ENCODE measurements at regions not wholly inside any gene's neighbourhood (a gene's known extent, or its start where the extent isn't known, plus 50 kb on each side); places are given as distances from the start of the nearest gene placed in this dataset.

- Histone ChIP-seq H3K4me2 (peak overlapping the region; percentile 84), H3K4me3 (IDR thresholded peaks at IDR 0.05; ENCODE audit: insufficient read depth, low read depth, low read length) (no peak overlapping the region), H3K79me2 (ENCODE audit: insufficient read depth, low read depth) (peaks cover 93% of the 10 kb centered on the region)
Measured at GRCh38 chr6:56765494-56765893, 122.8 kb upstream of the DST start.

DNA sequence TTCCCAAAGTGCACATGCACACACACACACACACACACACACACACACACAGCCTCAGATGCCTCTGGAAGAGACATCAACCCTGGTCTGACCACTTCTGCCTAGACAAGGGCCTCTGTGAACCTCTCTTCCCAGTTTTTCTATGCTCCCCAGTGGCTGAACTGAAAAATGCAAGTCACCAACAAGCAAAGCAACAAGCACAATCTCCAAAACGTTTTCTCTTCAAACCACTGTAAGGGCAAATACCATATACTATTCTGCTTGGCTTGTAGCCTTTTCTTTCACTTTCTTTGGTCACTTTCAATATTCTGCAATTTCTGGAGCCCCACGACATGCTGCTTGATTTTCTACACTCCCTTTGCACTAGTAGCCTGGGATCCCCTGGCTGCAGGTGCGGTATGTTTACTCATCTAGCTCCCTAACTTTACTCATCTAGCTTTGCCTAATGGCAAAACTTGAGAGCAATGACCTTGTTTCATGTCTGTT is 121.4 kb upstream of the DST start:
- Histone ChIP-seq H3K4me1 (ENCODE audit: low read depth, poor library complexity, severe bottlenecking) (peaks cover 100% of the 10 kb centered on the region), H3K36me3 (ENCODE audit: insufficient read depth) (no peaks in the 10 kb centered on the region), H3K4me3 (IDR thresholded peaks at IDR 0.05; ENCODE audit: insufficient read depth, low read depth, low read length) (no peak overlapping the region), H4K20me1 (ENCODE audit: insufficient read depth) (no peaks in the 10 kb centered on the region), H2AFZ (ENCODE audit: low read depth) (no peak overlapping the region), H3K27ac (peak overlapping the region; percentile 69), H3K4me2 (peak overlapping the region; percentile 59), H3K79me2 (ENCODE audit: insufficient read depth, low read depth) (peaks cover 93% of the 10 kb centered on the region), H3K9ac (0 out of 2 replicates have a peak overlapping the region, but pooled peaks have one; percentile 8), H3K27me3 (ENCODE audit: insufficient read depth, low read depth) (no peaks in the 10 kb centered on the region)
- TF ChIP-seq, protein P1, sequence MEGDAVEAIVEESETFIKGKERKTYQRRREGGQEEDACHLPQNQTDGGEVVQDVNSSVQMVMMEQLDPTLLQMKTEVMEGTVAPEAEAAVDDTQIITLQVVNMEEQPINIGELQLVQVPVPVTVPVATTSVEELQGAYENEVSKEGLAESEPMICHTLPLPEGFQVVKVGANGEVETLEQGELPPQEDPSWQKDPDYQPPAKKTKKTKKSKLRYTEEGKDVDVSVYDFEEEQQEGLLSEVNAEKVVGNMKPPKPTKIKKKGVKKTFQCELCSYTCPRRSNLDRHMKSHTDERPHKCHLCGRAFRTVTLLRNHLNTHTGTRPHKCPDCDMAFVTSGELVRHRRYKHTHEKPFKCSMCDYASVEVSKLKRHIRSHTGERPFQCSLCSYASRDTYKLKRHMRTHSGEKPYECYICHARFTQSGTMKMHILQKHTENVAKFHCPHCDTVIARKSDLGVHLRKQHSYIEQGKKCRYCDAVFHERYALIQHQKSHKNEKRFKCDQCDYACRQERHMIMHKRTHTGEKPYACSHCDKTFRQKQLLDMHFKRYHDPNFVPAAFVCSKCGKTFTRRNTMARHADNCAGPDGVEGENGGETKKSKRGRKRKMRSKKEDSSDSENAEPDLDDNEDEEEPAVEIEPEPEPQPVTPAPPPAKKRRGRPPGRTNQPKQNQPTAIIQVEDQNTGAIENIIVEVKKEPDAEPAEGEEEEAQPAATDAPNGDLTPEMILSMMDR (conservative IDR thresholded peaks at IDR 0.05; ENCODE audit: low read depth, low read length), result peak; percentile 43; the same call in 1 of the 2 replicates

More at GRCh38 chr6:56765494-56765893, 122.8 kb upstream of the DST start:
- no peaks in the 10 kb centered on the region for H3K36me3 ChIP-seq (ENCODE audit: insufficient read depth)
- no peak overlapping the region for H3K9ac ChIP-seq
- H4K20me1 ChIP-seq (ENCODE audit: insufficient read depth), result no peaks in the 10 kb centered on the region
- no peaks in the 10 kb centered on the region for H3K27me3 ChIP-seq (ENCODE audit: insufficient read depth, low read depth)
- H3K4me1 ChIP-seq (ENCODE audit: low read depth, poor library complexity, severe bottlenecking), result peaks cover 100% of the 10 kb centered on the region
- TF ChIP-seq, protein P1 (conservative IDR thresholded peaks at IDR 0.05; ENCODE audit: low read depth, low read length), result no peak
- no peak overlapping the region for H2AFZ ChIP-seq (ENCODE audit: low read depth)
- peak overlapping the region; percentile 81; the same call in 1 of the 2 replicates for H3K27ac ChIP-seq

GRCh38 chr6:56761651-56762050 is 119.0 kb upstream of the DST start:
- peaks cover 100% of the 10 kb centered on the region for H3K4me1 ChIP-seq (ENCODE audit: low read depth, poor library complexity, severe bottlenecking)

DNA sequence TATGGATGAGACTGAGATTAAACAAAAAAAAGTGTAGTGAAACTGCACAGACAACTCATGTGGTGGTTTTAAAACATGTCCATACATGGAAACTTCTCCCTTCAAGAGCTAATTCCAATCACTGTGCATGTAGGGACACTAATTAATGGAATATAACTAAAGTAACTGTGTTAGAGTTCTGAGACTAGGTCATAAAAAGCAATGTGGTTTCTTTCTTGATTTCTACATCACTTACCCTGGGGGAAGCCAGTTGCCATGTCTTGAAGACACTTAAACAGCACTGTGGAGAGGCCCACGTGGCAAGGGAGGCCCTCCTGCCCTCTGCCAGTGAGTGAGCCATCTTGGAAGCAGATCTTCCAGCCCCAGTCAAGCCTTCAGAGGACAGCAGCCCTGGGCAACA is 118.2 kb upstream of the DST start:
- Histone ChIP-seq H2AFZ (ENCODE audit: low read depth) (no peak overlapping the region), H4K20me1 (ENCODE audit: insufficient read depth) (no peaks in the 10 kb centered on the region), H3K36me3 (ENCODE audit: insufficient read depth) (no peaks in the 10 kb centered on the region), H3K9ac (no peak overlapping the region), H3K27ac (peak overlapping the region; percentile 88), H3K4me3 (IDR thresholded peaks at IDR 0.05; ENCODE audit: insufficient read depth, low read depth, low read length) (no peak overlapping the region), H3K27me3 (ENCODE audit: insufficient read depth, low read depth) (no peaks in the 10 kb centered on the region), H3K79me2 (ENCODE audit: insufficient read depth, low read depth) (peaks cover 94% of the 10 kb centered on the region), H3K4me1 (ENCODE audit: low read depth, poor library complexity, severe bottlenecking) (peaks cover 100% of the 10 kb centered on the region), H3K4me2 (peak overlapping the region; percentile 46)
- TF ChIP-seq, protein P1 (conservative IDR thresholded peaks at IDR 0.05; ENCODE audit: low read depth, low read length), result no peak

More at GRCh38 chr6:56761651-56762050, 119.0 kb upstream of the DST start:
- peak overlapping the region; percentile 46; the same call in 1 of the 2 replicates for H3K4me2 ChIP-seq
- no peak overlapping the region for H3K9ac ChIP-seq
- H3K4me3 ChIP-seq (IDR thresholded peaks at IDR 0.05; ENCODE audit: insufficient read depth, low read depth, low read length), result no peak overlapping the region
- no peak overlapping the region for H2AFZ ChIP-seq (ENCODE audit: low read depth)
- no peaks in the 10 kb centered on the region for H3K27me3 ChIP-seq (ENCODE audit: insufficient read depth, low read depth)
- H3K79me2 ChIP-seq (ENCODE audit: insufficient read depth, low read depth), result peaks cover 94% of the 10 kb centered on the region
- peak overlapping the region; percentile 88; the same call in 1 of the 2 replicates for H3K27ac ChIP-seq
- H4K20me1 ChIP-seq (ENCODE audit: insufficient read depth), result no peaks in the 10 kb centered on the region
- H3K36me3 ChIP-seq (ENCODE audit: insufficient read depth), result no peaks in the 10 kb centered on the region
- TF ChIP-seq, protein P1 (conservative IDR thresholded peaks at IDR 0.05; ENCODE audit: low read depth, low read length), result no peak

Measured in KMS-11 (cell line).